NCI-H128 (cell line): ENCODE measurements at regions not wholly inside any gene's neighbourhood (a gene's known extent, or its start where the extent isn't known, plus 50 kb on each side); places are given as distances from the start of the nearest gene placed in this dataset.
"Not testable (repeated sequence)": the region's sequence is repeated elsewhere in the genome, so short reads cannot be mapped to it uniquely, and the experiment has no call there.

Experiments used
- DNase-seq: peaks from one replicate; lab custom pipeline; 2025; ENCODE audit not compliant: unreplicated experiment; lab: John Stamatoyannopoulos, UW

DNA sequence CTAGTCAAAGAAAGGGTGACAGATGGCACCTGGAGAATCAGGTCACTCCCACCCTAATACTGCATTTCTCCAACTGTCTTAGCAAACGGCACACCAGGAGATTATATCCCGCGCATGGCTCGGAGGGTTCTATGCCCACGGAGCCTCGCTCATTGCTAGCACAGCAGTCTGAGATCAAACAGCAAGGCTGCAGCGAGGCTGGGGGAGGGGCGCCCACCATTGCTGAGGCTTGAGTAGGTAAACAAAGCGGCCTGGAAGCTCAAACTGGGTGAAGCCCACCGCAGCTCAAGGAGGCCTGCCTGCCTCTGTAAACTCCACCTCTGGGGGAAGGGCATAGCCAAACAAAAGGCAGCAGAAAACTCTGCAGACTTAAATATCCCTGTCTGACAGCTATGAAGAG is 268.1 kb upstream of the GRM3 start:
- DNase-seq = not testable (repeated sequence)

DNA sequence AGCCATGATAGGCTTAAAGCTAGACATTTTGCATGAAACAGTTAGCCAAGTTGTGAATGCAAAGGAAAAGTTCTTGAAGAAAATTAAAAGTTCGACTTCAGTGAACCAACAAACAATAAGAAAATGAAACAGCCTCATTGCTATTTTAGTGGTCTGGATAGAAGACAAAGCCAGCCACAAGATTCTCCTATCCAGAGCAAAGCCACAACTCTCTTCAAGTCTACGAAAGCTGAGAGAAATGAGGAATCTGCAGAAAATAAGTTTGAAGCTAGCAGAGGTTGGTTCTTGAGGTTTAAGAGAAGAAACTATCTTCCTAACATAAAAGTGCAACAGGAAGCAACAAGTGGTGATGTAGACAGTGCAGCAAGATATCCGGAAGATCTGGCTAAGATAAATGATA is 271.4 kb upstream of the GRM3 start:
- DNase-seq = no peak

DNA sequence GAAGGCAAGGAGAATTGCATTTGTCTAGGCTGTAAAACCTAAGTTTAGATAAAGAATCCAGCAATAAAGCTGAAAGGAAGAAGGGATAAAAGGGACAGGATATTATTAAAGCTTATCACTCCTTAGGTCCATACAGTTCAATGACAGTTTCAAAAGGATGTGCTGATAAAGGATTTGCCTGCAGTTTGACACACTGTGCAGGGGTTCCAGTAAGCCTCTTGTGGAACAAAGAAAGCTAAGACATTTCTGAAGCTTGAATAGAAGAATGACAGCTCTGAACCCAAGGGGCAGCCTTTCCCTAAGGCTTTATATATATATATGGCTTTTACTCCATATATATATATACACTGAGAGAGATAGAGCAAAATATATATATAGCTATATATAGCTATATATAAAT is 276.8 kb upstream of the GRM3 start:
- DNase-seq = no peak

DNA sequence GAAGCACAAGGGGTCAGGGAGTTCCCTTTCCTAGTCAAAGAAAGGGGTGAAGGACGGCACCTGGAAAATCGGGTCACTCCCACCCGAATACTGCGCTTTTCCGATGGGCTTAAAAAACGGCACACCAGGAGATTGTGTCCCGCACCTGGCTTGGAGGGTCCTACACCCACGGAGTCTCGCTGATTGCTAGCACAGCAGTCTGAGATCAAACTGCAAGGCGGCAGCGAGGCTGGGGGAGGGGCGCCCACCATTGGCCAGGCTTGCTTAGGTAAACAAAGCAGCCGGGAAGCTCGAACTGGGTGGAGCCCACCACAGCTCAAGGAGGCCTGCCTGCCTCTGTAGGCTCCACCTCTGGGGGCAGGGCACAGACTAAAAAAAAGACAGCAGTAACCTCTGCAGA is 303.3 kb upstream of the GRM3 start:
- not testable (repeated sequence) for DNase-seq

DNA sequence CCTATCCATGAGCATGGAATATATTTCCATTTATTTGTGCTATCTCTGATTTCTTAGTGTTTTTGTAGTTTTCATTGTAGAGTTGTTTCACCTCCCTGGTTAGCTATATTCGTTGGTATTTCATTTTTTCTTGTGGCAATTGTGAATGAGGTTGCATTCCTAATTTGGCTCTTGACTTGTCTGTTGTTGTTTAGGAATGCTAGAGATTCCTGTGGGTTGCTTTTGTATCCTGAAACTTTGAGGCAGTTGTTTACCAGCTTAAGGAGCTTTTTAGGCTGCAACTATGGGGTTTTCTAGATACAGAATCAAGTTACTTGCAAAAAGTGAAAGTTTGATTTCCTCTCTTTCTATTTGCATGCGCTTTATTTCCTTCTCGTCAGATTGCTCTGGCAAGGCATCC is 304.7 kb upstream of the GRM3 start:
- DNase-seq = no peak

DNA sequence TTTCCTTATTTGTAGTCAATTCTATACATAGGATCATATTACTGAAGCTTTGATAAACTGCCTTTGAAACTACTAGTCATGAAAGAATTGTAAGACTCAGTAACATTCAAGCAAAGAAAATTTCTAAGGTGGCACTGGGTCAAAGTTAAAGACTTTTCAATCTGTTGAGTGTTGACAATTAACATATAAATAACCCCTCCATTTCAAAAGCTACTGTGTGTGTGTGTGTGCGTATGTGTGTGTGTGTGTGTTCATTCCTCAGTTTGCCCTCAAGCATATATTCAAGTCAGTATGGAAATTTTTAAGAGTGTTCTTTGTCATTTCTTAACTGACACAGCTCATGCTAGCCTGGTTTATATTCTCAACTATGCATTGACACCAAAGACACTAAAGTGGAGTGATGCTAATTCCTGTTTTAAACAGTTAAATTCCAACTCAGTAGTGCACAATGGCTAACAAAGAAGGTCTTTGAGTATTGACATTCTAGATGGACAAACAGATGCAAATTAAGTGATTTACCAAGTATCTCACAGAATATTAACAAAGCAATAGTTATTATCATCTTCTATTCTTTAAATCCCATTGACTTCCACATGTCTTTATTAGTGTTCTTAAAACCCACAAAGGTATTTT is 314.8 kb upstream of the GRM3 start:
- DNase-seq = no peak

DNA sequence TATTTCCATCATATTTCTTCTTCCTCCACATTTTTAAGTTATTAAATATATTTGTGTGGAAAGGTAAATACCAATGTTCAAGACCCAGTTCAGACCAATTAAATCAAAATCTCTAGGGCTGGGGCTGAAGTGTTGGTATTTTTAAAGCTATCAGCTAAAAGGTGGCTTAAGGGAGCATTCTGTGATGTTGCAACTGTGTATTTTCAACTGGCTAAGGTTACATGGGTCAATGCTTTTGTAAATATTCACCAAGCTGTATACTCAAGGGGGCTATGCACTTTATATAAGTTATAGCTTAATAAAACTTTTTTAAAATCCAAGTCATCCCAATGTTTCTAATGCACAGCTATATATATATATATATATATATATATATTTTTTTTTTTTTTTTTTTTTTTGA is 316.9 kb upstream of the GRM3 start:
- DNase-seq = no peak

DNA sequence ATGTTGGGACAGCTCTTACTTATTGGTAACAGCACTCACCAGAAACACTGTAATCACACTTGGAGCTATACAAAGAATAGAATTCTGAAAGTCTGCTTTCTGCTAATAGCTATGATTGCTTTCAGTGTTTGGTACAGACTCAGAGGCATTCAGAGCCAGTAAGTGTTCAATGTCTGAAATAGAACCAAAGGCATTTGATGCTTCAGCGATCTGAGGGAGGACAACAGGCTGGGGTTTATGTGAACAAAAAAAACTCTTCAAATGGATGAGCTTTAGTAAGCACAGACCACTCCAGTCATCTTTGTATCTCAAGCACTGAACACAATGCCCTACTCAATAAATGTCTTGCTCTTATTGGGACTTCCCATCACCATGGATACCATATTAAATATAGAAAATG is 322.8 kb upstream of the GRM3 start:
- DNase-seq = no peak

DNA sequence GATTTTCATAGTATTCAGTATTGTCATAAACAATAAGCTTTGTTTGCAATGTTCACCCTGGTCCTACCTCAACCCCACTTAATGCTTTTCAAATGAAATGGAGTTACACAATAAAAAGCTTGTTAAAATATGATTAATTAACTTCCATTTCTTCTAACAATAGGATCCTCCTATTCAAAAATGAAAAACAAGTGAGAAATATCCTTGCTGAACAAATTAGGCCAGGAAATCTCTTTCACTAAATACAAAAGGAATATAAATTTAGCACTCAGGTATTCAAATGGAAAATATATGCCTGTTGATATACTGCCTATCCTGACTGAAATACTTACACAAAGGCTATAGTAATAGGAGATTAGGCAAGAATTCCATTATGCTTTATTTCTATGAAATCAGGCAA is 323.4 kb upstream of the GRM3 start:
- DNase-seq = no peak

DNA sequence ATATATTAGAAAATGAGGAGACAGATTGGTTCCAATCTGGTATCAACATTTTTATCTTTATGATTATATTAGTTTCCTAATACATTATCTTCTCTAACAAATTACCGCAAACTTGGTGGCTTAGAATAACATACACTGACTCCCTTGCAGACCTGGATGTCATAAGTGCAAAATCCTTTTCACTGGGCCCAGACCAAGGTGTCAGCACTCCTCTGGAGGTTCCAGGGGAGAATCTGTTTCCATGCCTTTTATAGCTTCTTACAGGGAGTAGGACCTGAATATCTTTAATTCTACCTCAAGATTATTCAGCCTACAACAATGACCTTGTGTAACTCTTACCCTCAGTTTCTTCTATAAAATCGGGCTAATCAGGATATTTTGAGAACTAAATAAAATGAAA is 329.9 kb upstream of the GRM3 start:
- DNase-seq = no peak

DNA sequence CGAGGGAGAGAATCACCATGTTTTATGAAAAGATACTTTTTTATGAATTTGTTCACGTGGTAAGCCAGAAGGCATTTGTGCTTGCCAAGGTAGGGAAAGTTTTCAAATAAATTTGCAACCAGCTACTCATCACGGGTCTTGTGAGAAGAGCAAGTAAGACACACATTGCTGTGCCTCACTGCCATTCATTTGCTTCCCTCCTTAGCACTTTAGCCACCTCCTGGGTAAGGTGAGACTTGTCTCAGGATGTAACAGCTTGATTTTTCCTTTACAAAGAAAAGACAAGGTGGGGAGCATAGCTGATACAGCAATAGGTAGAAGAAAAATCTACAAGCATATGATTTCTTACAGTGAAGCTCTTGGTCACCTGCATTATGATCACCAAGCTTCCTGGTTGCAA is 342.4 kb upstream of the GRM3 start:
- no peak for DNase-seq

DNA sequence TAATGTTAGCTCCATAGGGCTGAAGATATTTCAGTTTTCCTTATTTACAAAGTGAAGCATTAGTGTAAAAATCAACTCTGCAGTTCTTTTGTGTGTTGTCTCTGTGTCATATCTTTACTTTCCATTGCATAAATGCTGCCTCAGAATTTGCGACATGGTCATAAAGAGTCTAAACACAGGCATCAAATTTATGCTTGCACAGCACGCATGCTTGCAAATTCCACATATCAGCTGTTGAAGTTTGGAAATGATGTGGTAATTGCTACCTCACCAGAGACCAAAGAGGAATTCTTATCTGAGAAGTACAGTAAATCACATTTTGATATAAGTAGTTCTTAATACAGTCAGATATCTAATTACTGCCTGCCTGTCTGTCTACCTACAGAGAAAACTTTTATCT is 348.2 kb upstream of the GRM3 start:
- DNase-seq = no peak

DNA sequence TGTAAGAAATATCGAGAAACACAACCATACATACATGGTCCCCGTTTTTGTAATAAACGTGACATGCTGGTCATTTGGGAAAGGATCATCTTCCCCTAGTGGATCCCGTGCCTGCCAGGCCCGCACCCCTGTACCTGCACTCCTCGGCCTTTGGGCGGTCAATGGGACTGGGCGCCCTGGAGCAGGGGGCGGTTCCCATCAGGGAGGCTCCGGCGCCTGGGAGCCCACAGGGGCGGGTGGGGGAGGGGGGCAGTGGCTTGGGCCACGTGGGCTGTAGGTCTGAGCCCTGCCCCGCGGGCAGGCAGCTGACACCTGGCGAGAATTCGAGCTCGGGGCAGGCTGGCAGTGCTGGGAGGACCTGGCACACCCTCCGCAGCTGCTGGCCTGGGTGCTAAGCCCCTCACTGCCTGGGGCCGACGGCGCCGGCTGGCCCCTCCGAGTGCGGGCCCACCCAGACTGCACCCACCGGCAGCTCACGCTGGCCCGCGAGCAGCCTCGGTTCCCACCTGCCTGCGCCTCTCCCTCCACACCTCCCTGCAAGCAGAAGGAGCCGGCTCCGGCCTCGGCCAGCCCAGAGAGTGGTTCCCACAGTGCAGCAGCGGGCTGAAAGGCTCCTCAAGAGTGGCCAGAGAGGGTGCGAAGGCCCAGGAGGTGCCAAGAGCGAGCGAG is 361.6 kb upstream of the GRM3 start:
- no peak for DNase-seq

DNA sequence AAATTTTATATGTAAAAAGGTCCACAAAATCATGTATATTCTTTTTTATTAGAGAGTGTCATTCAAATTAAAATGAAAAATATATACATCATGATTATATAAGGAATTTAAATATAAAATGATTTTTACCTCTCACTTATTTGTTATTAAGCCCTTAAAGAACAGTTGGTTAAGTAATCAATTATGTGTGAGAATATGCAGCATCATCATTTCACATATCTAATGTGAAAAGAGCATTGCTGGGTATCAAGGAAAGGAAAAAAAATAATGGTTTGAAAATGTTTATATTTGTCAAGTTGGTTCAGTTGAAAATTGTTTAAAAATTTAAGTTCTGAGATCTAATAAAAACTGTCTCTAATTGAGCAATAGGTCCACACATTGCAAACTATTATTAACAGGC is 363.6 kb upstream of the GRM3 start:
- DNase-seq = no peak

DNA sequence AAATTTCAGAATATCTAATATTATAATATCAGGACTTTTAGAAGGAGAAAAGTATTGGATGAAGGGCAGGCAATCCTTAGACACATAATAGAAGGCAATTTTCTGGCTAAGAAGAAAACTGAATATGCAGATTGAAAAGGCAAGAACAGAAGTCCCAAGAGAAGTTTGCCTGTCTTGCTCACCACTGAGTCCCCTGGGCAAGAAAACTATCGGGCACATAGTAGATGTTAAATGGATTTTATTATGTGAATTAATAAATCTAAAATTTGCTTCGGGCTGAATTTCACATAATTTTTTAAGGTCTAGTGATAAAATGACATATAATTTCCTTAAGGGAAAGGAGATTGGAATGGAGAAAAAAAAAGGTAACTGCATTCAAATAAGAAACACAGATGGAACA is 380.9 kb upstream of the GRM3 start:
- DNase-seq = no peak

DNA sequence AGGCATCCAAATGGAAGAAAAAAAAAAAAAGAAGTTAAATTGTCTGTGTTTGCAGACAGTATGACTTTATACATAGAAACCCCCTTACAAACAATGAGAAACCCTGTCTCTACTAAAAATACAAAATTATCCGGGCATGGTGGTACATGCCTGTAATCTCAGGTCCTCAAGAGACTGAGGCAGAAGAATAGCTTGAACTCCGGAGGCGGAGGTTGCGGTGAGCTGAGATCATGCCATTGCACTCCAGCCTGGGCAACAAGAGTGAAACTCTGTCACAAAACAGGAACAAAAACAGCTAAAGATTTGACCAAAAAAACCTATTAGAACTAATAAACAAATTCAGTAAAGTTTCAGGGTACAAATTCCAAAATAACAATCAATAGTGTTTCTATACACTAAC is 385.8 kb upstream of the GRM3 start:
- no peak for DNase-seq

DNA sequence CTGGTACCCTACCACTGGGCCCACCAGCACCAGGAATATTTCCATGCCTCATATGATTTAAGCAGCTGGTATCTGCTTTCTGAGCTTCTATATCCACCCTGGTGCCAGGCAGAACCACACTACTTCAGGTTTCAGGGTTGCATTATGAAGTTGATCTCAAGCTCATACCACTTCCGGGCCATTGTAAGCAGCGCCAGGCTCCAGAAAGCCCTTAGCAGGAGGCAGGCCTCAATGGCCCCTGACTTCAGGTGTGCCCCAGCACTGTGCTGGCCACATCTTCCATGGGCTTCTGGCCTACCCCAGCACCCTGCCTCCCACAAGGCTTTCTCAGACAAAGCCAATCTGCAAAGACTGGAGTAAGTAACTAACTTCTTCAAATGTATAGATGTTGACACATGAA is 391.3 kb upstream of the GRM3 start:
- DNase-seq = no peak

DNA sequence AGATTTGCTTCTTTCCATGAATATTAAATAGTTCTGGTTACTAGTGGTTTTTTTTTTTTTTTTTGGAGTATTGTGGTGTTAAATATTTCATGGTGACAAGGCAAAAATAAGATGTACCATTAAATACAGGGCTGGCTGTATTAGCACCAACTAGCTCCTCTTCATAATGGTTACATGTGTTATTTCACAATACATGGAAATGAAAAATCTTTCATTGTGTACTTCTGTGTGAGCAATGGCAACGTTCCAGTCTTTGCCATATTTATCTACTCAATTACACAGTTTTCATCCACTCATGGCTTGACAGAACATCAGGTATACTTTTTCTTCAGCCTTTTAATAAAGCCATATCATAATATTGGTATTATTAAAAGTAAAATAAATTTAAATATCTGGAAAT is 394.7 kb upstream of the GRM3 start:
- DNase-seq = no peak

DNA sequence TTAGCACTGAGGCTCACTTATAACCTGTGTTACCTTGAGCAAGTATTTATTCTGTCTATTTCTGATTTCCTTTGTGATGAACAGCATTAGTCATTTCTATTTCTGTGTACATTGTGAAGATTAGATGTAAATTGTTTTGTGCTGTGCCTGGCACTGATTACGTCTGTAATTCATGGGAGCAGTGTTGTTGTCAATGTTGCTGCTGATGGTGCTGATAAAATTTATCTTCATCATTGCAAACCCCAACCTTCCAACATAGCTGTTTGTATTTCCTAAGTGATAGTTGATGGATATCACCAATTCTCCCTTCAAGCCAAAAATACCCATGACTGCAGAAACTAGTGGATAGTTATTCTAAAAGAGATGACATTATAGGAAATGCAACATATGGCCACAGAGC is 400.5 kb upstream of the GRM3 start:
- DNase-seq = no peak

DNA sequence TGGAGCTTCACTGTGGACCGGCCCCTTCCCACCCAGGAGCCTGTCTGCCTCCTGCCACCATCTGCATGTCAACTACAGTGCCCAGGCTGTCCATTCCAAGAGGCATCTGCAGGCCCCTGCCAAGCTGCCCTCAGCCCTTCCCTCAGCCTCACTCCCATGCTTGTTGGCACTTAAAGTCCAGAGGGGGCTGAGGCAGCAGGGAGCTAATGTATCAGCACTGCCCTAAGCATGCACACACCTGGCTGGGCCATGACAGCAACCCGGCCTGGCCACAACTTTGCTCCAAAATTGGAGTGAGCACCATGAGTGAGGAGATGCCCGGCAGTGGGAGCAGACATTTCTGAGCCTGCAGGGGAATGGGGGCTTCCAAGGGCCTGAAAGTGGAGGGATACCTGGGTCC is 417.5 kb upstream of the GRM3 start:
- DNase-seq = no peak

DNA sequence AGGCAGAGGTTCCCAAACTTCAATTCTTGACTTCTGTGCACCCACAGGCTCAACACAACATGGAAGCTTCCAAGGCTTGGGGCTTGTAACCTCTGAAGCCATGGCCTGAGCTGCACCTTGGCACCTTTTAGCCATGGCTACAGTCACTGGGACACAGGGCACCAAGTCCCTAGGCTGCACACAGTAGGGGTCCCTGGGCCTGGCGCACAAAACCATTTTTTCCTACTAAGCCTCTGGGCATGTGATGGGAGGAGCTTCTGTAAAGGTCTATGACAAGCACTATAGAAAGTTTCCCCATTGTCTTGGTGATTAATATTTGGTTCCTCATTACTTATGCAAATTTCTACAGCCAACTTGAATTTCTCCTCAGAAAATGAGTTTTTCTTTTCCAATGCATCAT is 420.9 kb upstream of the GRM3 start:
- DNase-seq = no peak

DNA sequence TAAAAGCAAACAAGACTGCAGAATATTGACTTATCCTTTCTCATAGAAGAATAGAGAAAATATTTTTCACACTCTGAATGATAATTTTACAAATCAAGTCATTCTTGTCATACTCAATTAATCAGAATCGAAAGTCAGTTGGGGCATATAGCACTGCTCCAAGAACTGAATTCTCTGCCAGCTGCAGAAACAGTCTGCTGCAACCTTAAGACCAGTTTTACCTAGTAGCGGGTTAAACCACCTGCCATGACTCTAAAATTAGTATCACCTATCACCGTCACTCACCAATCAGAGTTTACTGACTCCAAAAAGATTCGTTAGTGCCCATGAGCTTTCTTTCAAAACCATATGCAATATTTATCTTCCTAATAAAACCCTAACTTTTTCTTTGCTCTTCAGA is 429.0 kb upstream of the GRM3 start:
- no peak for DNase-seq

DNA sequence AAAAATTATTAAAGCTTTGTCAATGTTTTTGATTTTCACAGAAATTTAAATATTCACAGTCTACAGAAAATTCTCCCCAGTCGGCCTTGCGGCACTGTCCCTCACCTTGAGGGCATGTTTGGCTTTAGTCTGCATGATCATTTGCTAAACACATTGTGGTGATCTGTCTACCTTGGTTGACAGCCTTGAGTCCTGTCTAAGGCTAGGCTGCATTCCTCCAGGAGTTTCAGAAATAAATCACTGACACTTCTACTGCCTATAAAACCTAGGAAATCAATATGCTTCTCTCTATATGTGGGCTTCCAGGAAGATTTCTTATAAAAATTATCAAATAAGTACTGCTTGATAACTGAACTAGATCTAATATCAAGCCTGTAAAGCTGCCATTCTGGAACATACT is 430.7 kb upstream of the GRM3 start:
- no peak for DNase-seq
